NCI-H345 (cell line): ENCODE measurements at regions not wholly inside any gene's neighbourhood (a gene's known extent, or its start where the extent isn't known, plus 50 kb on each side); places are given as distances from the start of the nearest gene placed in this dataset.

Experiments
- DNase-seq: peaks from one replicate; lab custom pipeline; 2025; lab: John Stamatoyannopoulos, UW

DNA sequence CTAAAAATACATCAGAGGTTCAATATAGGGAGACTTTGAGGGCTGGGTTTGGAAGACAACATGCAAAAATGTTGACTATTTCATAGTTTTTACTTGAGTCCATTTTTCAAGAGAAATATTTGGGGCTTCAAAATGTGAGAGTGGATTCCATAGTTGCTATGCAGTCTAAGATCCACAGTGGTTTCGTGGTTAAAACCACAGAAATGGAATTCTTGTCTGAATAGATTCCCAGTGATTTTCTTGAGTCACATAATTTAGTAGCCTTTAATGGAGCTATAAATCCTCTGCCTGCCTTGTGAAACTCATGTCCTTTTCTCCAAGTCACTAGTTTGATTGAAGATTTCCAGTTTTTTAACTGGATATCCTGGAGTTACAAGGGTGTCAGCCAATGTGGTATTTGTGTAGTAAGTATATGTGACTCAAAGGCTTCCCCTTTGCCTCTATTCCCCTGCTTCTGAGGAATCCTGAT is 94.7 kb upstream of the RBMS3 start:
- DNase-seq = no peak

DNA sequence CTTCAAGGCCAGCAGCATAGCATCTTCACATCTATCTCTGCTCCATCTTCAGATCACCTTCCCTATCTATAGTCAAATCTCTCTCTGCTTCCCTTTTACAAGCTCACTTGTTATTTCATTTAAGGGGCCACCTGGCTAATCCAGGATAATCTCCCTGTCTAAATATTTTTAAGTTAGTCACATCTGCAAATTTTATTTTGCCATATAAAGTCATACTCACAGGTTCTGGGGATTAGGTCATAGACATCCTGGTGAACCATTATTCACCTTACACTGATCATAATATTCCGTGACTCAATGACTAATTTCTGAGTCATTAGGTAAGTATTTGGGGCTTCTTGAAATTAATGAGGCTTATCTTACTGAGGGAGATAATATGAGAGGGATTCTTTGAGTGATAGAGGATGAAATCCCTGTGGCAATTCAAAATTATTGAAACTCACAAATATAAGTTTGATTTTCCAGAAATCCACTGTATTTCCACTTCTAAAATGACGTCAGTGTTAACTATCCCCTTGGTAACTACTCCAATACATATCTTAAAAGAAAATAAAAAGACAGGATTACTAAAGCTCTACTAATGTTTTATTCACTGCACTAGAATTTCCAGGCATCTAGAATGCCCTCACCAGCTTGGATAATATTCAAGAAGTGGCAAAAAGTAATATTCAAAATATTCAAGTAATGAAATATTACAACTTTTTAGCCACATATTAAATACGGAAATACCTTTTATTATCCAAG is 93.7 kb upstream of the RBMS3 start:
- no peak for DNase-seq

DNA sequence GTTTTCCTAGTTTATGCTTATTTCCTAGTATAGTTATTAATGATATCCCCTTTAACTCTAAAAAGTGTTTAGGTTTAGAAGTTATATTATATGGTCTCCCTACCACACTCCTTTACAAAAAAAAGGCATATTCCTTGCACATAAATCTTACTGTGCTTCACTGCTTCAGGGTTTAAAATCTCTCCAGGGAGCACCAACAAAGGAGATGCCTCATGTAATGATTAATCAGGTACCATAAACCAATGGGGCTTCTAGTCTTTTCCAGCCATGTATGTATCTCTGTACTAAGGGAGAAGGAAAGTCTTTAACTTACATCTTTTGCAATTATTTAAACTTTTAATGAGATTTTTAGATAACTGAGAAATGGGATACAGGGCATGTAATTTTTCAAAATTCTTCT is 91.5 kb upstream of the RBMS3 start:
- DNase-seq = no peak

DNA sequence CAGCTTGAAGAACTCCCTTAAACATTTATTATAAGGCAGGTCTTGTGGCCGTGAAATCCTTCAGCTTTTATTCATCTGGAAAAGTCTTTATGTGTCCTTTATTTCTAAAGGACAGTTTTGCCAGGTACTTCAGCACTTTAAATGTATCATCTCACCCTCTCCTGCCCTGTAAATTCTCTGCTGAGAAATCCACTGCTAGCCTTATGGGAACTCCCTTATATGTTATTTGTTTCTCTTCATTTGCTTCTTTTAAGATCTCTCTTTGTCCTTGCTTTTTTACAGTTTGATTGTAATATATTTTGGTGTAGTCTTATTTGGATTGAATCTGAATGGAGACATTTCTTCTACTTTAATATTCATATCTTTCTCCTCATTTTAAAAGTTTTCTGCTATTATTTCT is 86.7 kb upstream of the RBMS3 start:
- DNase-seq = no peak

DNA sequence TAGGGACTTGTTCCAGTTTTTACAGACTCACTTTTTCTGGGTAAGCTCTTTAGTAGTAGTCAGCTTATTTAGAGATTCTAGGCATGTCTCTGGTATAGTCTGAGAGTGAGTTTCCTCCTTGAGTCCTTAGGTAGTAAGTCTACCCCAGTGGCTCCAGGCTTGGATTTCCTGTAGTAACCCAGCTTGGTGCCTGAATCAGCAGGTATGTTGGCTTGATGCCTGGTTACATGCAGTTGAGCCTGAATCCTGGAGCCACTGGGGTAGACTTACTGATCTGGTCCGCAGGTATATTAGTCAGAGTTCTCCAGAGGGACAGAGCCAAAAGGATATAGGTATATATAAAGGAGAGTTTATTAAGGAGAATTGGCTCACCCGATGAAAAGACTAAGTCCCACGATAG is 85.8 kb upstream of the RBMS3 start:
- DNase-seq = no peak

DNA sequence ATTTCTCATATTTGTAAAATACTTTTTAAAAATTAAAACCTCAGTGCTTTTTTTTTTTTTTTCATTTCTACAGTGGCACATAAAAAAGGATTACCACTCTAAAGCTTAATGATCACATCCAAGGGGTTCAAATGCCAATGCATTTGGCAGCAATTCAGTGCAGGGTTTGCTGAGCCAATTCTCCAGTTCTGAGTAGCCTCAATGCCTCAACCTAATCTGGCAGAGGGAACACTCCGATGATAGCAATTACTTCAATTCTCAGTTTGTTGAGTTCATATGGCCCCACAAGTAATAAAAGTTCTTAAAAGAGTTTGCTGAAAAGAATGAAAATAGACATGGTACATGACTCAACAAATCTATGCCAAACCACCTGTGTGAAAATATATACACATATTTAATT is 79.3 kb upstream of the RBMS3 start:
- no peak for DNase-seq

DNA sequence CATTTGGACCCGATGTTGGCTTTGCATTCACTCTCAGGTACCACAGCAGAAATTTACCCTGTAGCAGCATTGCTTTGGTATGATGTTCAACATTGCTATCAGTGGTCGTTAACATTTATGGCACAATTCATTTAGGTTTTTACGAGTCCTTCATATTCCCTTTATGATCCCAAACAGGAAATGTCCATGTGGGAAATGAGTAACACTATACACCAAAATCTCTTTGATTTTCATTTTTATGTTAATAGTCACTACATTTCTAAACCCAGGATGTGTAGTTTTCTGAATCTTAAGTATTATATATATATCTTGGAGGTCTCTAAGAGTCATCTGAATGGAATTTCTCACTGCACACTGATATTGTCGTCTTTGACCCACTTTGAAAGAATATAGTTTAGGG is 78.5 kb upstream of the RBMS3 start:
- no peak for DNase-seq

DNA sequence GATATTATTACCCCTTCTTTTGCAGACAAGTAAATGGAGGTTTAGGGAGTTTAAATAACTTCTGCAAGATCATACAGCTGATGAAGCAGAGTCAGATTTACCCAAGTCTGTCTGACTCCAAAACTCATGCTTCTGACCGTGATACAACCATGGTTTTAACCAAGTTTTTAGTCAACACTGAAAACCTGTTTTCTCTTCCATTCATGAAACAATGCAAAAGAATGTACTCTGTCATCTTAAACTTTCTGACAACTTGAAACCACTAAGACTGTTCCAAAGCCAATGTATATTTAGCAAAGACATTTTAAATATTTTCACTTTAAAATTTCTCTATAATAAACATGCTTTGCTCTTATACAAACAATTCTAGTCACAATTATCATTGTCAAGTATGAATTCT is 77.0 kb upstream of the RBMS3 start:
- DNase-seq = no peak

DNA sequence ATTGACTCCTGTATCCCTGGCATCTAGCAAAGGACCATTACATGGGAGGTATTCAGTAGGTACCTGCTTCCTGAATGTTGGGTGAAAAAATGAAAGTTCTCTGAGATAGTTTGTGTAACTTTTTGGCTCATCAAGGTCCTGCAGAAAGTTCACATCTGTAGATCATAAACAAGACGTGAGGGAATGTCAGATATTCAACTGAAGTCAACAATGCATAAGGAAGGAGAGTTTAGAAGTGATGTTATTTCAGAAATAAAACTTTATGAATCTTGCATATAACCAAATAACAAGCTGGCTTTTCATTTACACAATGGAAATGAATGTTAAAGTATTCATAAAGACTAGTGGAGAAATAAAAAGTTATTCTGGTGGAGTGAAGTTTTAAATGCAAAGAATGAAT is 73.4 kb upstream of the RBMS3 start:
- no peak for DNase-seq

DNA sequence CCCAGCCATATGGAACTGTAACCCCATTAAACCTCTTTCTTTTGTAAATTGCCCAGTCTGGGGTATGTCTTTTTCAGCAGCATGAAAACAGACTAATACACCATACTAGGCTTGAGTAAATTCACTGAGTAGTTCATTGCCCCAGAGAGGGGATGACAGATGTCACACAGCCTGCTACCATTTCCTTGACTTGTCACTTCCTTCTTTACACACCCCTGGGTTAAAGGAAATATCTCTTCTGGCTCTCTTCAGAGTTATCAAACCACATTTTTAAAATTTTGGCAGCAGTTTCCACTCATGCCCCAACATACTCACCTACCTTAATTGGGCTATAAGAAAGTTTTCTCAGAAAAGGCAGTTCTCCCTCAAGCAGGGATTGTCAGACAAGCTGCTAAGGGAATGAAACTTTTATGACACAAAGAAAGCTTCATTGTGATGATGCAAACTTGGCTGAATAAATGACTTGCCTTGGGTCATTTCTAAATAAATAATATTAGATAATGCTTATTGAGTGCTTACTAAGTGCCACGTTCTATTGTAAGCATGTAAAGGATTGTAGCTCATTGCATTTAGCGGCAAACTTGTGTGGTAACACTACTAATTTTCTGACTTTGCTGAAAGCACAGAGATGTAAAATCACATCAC is 68.0 kb upstream of the RBMS3 start:
- no peak for DNase-seq

DNA sequence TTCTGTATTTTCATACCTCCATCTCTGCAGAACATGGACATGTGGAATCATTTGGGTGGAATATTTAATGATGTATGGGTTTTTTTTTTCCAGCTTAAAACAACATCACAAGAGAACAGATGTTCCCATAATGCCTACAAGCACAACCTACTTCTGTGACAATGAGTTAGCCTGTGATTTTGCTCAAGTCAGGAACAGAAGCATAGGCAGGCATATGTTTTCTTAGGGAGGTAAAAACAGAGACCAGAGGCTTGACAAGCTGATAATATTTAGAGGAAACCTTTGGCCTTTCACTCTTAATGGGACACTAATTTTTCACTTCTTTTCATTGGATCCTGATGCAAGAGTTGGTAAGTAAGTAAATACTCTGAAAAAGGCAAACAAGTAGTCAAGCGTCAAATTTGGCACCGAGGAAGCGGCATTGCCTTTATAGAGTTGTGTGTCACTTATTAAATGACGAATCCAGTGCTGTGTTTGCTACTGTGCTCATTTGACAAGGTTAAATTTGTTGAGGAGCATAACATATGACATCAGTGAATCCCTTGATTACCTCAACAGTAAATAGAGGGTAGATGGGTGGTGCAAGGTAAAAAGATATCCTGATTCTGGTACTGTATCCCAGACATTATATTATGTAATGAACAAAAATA is 66.7 kb upstream of the RBMS3 start:
- no peak for DNase-seq

DNA sequence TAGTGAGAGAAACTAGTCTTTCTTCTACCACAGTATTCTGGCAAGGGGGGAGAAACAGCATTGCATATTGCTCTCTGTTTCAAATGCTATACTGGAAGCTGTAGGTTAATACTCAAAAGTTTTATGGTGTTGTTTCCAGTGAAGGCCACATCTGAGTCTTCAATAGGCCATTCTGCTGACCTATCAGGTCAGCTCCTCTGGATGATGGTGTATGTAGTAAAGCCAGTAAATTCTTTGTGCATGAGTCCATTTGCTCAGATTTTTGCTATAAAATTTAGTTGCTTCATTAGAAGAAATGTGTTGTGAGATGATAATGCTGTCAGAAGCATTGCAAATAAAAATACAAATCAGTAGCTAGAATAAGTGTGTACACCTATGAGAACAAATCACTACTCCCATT is 64.9 kb upstream of the RBMS3 start:
- DNase-seq = no peak

DNA sequence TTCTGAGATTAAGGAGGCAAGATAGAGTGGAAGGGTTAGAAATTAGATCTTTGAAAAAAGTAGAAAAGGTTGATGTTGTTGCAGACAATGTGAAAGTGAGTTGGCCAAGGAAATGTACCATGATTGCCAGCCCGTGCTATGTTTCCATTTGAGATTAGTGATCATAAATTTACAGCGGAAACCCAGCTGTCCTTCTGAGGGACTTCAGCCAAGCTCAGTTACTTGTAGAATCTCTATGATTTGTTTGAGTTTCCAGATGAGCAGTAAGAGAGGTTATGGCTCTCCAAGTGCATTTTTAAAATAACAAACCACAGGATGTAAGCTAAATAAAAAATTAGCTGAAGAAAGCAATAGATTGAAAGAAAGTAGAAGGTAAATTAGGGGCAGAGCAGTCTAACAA is 54.2 kb upstream of the RBMS3 start:
- no peak for DNase-seq

DNA sequence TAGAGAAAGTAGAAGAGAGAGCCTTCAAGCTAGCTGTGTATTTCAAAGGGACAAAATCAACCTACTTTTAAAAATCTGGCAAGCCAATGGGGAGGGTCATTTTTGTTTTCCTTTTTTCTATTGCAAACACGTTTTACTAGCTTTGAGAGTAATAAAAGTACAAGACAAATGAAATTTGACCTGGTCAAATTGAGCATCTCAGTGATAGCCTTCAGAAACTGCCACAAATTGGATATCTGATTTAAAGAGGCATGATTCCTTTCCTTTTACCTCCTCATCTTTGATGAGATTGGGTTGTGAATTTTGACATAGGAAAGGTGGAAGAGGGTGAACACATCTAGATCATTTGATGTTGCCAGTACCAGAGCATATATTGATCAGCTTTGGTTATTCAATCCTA is 53.6 kb upstream of the RBMS3 start:
- no peak for DNase-seq
